ENCODE measurements at regions not wholly inside any gene's neighbourhood (a gene's known extent, or its start where the extent isn't known, plus 50 kb on each side); places are given as distances from the start of the nearest gene placed in this dataset.
"Not testable (repeated sequence)": the region's sequence is repeated elsewhere in the genome, so short reads cannot be mapped to it uniquely, and the experiment has no call there.

GRCh38 chr10:57094083-57094482, 733.0 kb upstream of the ZWINT start:
- peaks cover 3 to 14% of the 10 kb centered on the region in 2 donors for H3K9me3 ChIP-seq (ENCODE audit: control insufficient read depth in 2 of 2, insufficient read depth in 1 of 2, low read depth in 1 of 2, low read length in 1 of 2)
- H3K4me3 ChIP-seq (ENCODE audit: low read depth in 1 of 2, low read length in 2 of 2) = no peak overlapping the region
- H3K36me3 ChIP-seq (ENCODE audit: control insufficient read depth in 2 of 2, insufficient read depth in 2 of 2, low read length in 1 of 2) = no peaks in the 10 kb centered on the region
- H3K4me1 ChIP-seq (ENCODE audit: control insufficient read depth in 2 of 2, insufficient read depth in 2 of 2, low read length in 1 of 2) = peaks cover 0 to 2% of the 10 kb centered on the region in 2 donors
- no peak overlapping the region for H3K27ac ChIP-seq (ENCODE audit: low read depth in 2 of 2, low read length in 1 of 2)
- no peaks in the 10 kb centered on the region for H3K27me3 ChIP-seq (ENCODE audit: control insufficient read depth in 1 of 2, insufficient read depth in 2 of 2, low read length in 2 of 2)

DNA sequence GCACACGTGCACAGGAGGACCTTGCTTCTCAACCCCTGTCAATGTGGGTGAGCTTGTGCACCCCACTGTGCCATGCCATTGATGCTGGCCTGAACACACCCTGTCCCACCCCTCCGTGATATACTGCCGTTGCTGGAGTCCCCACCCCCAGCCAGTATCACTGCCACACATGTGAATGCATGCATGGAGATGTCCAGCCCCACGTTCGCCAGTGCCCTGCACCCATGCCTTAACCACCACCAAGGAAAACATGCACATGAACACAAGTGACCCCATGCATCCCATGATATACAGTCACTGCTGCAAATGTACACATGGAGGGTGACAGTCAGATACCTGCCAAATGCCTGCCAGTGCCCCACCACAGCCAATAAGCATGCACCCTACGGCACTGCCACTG, 692.5 kb upstream of the ZWINT start:
- Histone ChIP-seq H3K4me3 (ENCODE audit: low read depth in 1 of 2, low read length in 2 of 2) (no peak overlapping the region), H3K36me3 (ENCODE audit: control insufficient read depth in 2 of 2, insufficient read depth in 2 of 2, low read length in 1 of 2) (no peaks in the 10 kb centered on the region), H3K27ac (ENCODE audit: low read depth in 2 of 2, low read length in 1 of 2) (no peak overlapping the region), H3K27me3 (ENCODE audit: control insufficient read depth in 1 of 2, insufficient read depth in 2 of 2, low read length in 2 of 2) (no peaks in the 10 kb centered on the region), H3K4me1 (ENCODE audit: control insufficient read depth in 2 of 2, insufficient read depth in 2 of 2, low read length in 1 of 2) (no peaks in the 10 kb centered on the region), H3K9me3 (ENCODE audit: control insufficient read depth in 2 of 2, insufficient read depth in 1 of 2, low read depth in 1 of 2, low read length in 1 of 2) (peaks cover 0 to 14% of the 10 kb centered on the region in 2 donors)
- 84 to 86% methylated on average over 6 of the region's 6 CpGs for WGBS, 2 donors

DNA sequence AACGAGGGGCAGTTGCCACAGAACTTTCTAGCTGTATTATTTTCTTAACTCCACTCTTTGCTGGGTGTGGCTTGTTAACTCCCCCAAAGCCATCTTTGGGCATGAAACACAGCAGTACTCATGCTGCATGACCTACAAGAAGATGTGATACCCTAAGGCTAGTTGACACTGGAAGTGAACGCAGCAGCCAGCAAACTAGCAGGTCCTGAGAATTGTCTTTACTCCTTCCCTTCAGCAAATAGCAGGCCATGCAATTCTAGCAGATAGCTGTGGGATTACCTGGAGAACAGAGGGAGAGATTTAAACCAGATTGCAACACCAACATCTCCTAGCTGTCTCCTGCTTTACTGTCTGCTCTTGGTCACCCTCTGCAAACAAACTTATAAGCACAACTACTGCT, 688.0 kb upstream of the ZWINT start:
- Histone ChIP-seq H3K27me3 (ENCODE audit: control insufficient read depth in 1 of 2, insufficient read depth in 2 of 2, low read length in 2 of 2) (no peaks in the 10 kb centered on the region), H3K27ac (ENCODE audit: low read depth in 2 of 2, low read length in 1 of 2) (no peak overlapping the region), H3K36me3 (ENCODE audit: control insufficient read depth in 2 of 2, insufficient read depth in 2 of 2, low read length in 1 of 2) (no peaks in the 10 kb centered on the region), H3K9me3 (ENCODE audit: control insufficient read depth in 2 of 2, insufficient read depth in 1 of 2, low read depth in 1 of 2, low read length in 1 of 2) (peaks cover 0 to 14% of the 10 kb centered on the region in 2 donors), H3K4me1 (ENCODE audit: control insufficient read depth in 2 of 2, insufficient read depth in 2 of 2, low read length in 1 of 2) (no peaks in the 10 kb centered on the region), H3K4me3 (ENCODE audit: low read depth in 1 of 2, low read length in 2 of 2) (no peak overlapping the region)
- WGBS, 2 donors = 45 to 54% methylated on average over 2 of the region's 2 CpGs

- 67 to 75% methylated on average over 2 of the region's 2 CpGs for whole genome bisulfite sequencing, 2 donors
- Histone ChIP-seq H3K4me3 (ENCODE audit: low read depth in 1 of 2, low read length in 2 of 2) (no peak overlapping the region), H3K4me1 (ENCODE audit: control insufficient read depth in 2 of 2, insufficient read depth in 2 of 2, low read length in 1 of 2) (no peaks in the 10 kb centered on the region), H3K27me3 (ENCODE audit: control insufficient read depth in 1 of 2, insufficient read depth in 2 of 2, low read length in 2 of 2) (no peaks in the 10 kb centered on the region), H3K27ac (ENCODE audit: low read depth in 2 of 2, low read length in 1 of 2) (no peak overlapping the region), H3K9me3 (ENCODE audit: control insufficient read depth in 2 of 2, insufficient read depth in 1 of 2, low read depth in 1 of 2, low read length in 1 of 2) (no peaks in the 10 kb centered on the region), H3K36me3 (ENCODE audit: control insufficient read depth in 2 of 2, insufficient read depth in 2 of 2, low read length in 1 of 2) (no peaks in the 10 kb centered on the region)
Measured at GRCh38 chr10:57038531-57038930, 677.5 kb upstream of the ZWINT start.

DNA sequence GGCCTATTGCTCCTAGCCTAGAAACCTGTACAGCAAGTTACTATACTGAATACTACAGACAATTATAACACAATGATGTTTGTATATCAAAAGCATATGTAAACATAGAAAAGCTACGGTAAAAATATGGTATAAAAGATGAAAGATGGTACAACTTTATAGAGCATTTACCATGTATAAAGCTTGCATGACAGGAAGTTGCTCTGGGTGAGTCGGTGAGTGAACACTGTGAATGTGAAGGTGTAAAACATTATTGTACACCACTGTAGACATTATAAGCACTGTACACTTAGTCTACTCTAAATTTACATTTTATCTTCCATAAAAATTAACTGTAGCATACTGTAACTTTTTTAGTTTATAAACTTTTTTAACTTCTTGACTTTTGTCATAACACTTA, 674.3 kb upstream of the ZWINT start:
- peaks cover 0 to 4% of the 10 kb centered on the region in 2 donors for H3K9me3 ChIP-seq (ENCODE audit: control insufficient read depth in 2 of 2, insufficient read depth in 1 of 2, low read depth in 1 of 2, low read length in 1 of 2)
- H3K4me3 ChIP-seq (ENCODE audit: low read depth in 1 of 2, low read length in 2 of 2) = no peak overlapping the region
- WGBS, 2 donors = 44 to 59% methylated on average over 2 of the region's 2 CpGs
- H3K36me3 ChIP-seq (ENCODE audit: control insufficient read depth in 2 of 2, insufficient read depth in 2 of 2, low read length in 1 of 2) = no peaks in the 10 kb centered on the region
- H3K4me1 ChIP-seq (ENCODE audit: control insufficient read depth in 2 of 2, insufficient read depth in 2 of 2, low read length in 1 of 2) = no peaks in the 10 kb centered on the region
- no peaks in the 10 kb centered on the region for H3K27me3 ChIP-seq (ENCODE audit: control insufficient read depth in 1 of 2, insufficient read depth in 2 of 2, low read length in 2 of 2)
- H3K27ac ChIP-seq (ENCODE audit: low read depth in 2 of 2, low read length in 1 of 2) = no peak overlapping the region

GRCh38 chr10:57032301-57032700, 671.2 kb upstream of the ZWINT start:
- 69 to 78% methylated on average over 5 of the region's 5 CpGs for WGBS, 2 donors
- H3K4me1 ChIP-seq (ENCODE audit: control insufficient read depth in 2 of 2, insufficient read depth in 2 of 2, low read length in 1 of 2); H3K27me3 ChIP-seq (ENCODE audit: control insufficient read depth in 1 of 2, insufficient read depth in 2 of 2, low read length in 2 of 2); H3K36me3 ChIP-seq (ENCODE audit: control insufficient read depth in 2 of 2, insufficient read depth in 2 of 2, low read length in 1 of 2); H3K27ac ChIP-seq (ENCODE audit: low read depth in 2 of 2, low read length in 1 of 2); H3K4me3 ChIP-seq (ENCODE audit: low read depth in 1 of 2, low read length in 2 of 2); H3K9me3 ChIP-seq (ENCODE audit: control insufficient read depth in 2 of 2, insufficient read depth in 1 of 2, low read depth in 1 of 2, low read length in 1 of 2): not testable (repeated sequence)

- WGBS, 2 donors = 87 to 91% methylated on average over 4 of the region's 4 CpGs
- Histone ChIP-seq H3K27me3 (ENCODE audit: control insufficient read depth in 1 of 2, insufficient read depth in 2 of 2, low read length in 2 of 2) (no peaks in the 10 kb centered on the region), H3K9me3 (ENCODE audit: control insufficient read depth in 2 of 2, insufficient read depth in 1 of 2, low read depth in 1 of 2, low read length in 1 of 2) (peaks cover 0 to 4% of the 10 kb centered on the region in 2 donors), H3K4me3 (ENCODE audit: low read depth in 1 of 2, low read length in 2 of 2) (no peak overlapping the region), H3K4me1 (ENCODE audit: control insufficient read depth in 2 of 2, insufficient read depth in 2 of 2, low read length in 1 of 2) (no peaks in the 10 kb centered on the region), H3K27ac (ENCODE audit: low read depth in 2 of 2, low read length in 1 of 2) (no peak overlapping the region), H3K36me3 (ENCODE audit: control insufficient read depth in 2 of 2, insufficient read depth in 2 of 2, low read length in 1 of 2) (no peaks in the 10 kb centered on the region)
Measured at GRCh38 chr10:57031346-57031745, 670.3 kb upstream of the ZWINT start.

GRCh38 chr10:57026307-57026706, 665.2 kb upstream of the ZWINT start:
- H3K36me3 ChIP-seq (ENCODE audit: control insufficient read depth in 2 of 2, insufficient read depth in 2 of 2, low read length in 1 of 2) = no peaks in the 10 kb centered on the region
- H3K9me3 ChIP-seq (ENCODE audit: control insufficient read depth in 2 of 2, insufficient read depth in 1 of 2, low read depth in 1 of 2, low read length in 1 of 2) = peaks cover 0 to 2% of the 10 kb centered on the region in 2 donors
- H3K27ac ChIP-seq (ENCODE audit: low read depth in 2 of 2, low read length in 1 of 2) = no peak overlapping the region
- 87 to 89% methylated on average over 1 of the region's 1 CpG for WGBS, 2 donors
- H3K4me3 ChIP-seq (ENCODE audit: low read depth in 1 of 2, low read length in 2 of 2) = no peak overlapping the region
- H3K4me1 ChIP-seq (ENCODE audit: control insufficient read depth in 2 of 2, insufficient read depth in 2 of 2, low read length in 1 of 2) = no peaks in the 10 kb centered on the region
- H3K27me3 ChIP-seq (ENCODE audit: control insufficient read depth in 1 of 2, insufficient read depth in 2 of 2, low read length in 2 of 2) = no peaks in the 10 kb centered on the region

- no peaks in the 10 kb centered on the region for H3K9me3 ChIP-seq (ENCODE audit: control insufficient read depth in 2 of 2, insufficient read depth in 1 of 2, low read depth in 1 of 2, low read length in 1 of 2)
- WGBS, 2 donors = 65 to 70% methylated on average over 1 of the region's 1 CpG
- no peaks in the 10 kb centered on the region for H3K36me3 ChIP-seq (ENCODE audit: control insufficient read depth in 2 of 2, insufficient read depth in 2 of 2, low read length in 1 of 2)
Measured at GRCh38 chr10:57023626-57024025, 662.6 kb upstream of the ZWINT start.

DNA sequence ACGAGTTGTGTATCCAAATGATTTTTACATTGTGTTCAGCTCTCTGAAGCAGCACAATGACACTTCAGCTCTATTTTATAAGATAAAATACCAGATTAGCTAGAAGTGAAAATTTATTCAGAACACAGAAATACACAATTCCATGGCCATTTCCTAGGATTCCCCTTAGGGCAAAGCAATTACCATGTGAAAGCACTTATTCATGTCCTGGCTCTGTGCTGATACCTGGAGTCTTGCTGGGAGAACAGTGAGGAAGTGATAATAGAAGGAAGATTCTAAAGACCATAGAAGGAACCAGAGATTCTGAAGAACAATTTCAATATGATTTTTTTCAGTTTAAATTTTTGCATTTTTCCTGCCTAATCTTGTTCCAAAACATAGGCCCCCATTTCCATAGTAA, 657.4 kb upstream of the ZWINT start:
- Histone ChIP-seq H3K27ac (ENCODE audit: low read depth in 2 of 2, low read length in 1 of 2) (no peak overlapping the region), H3K27me3 (ENCODE audit: control insufficient read depth in 1 of 2, insufficient read depth in 2 of 2, low read length in 2 of 2) (peaks cover 0 to 2% of the 10 kb centered on the region in 2 donors), H3K4me1 (ENCODE audit: control insufficient read depth in 2 of 2, insufficient read depth in 2 of 2, low read length in 1 of 2) (no peaks in the 10 kb centered on the region), H3K36me3 (ENCODE audit: control insufficient read depth in 2 of 2, insufficient read depth in 2 of 2, low read length in 1 of 2) (no peaks in the 10 kb centered on the region), H3K4me3 (ENCODE audit: low read depth in 1 of 2, low read length in 2 of 2) (no peak overlapping the region), H3K9me3 (ENCODE audit: control insufficient read depth in 2 of 2, insufficient read depth in 1 of 2, low read depth in 1 of 2, low read length in 1 of 2) (peaks cover 0 to 11% of the 10 kb centered on the region in 2 donors)
- 45 to 50% methylated on average over 1 of the region's 1 CpG for WGBS, 2 donors

More at GRCh38 chr10:57023626-57024025, 662.6 kb upstream of the ZWINT start:
- H3K4me1 ChIP-seq (ENCODE audit: control insufficient read depth in 2 of 2, insufficient read depth in 2 of 2, low read length in 1 of 2) = no peaks in the 10 kb centered on the region
- peaks cover 0 to 2% of the 10 kb centered on the region in 2 donors for H3K27me3 ChIP-seq (ENCODE audit: control insufficient read depth in 1 of 2, insufficient read depth in 2 of 2, low read length in 2 of 2)
- no peak overlapping the region for H3K4me3 ChIP-seq (ENCODE audit: low read depth in 1 of 2, low read length in 2 of 2)
- no peak overlapping the region for H3K27ac ChIP-seq (ENCODE audit: low read depth in 2 of 2, low read length in 1 of 2)

Measured in esophagus (tissue), 2 donors.